A673 (cell line): ENCODE measurements at regions not wholly inside any gene's neighbourhood (a gene's known extent, or its start where the extent isn't known, plus 50 kb on each side); places are given as distances from the start of the nearest gene placed in this dataset.

Source experiments
- BruUV-seq: library from RNA; stranded (reverse); fragments of 400-500 nt; replicated peaks from 2 replicates; lab custom pipeline; 2021; lab: Mats Ljungman, UMichigan
- CTCF ChIA-PET: fragments of 300-600 bp; sonication (Branson Sonifier 250); formaldehyde crosslinking; loops from one replicate; lab custom pipeline; 2022; ENCODE audit warnings: antibody characterized with exemption; lab: Charles Lee
- POLR2A ChIA-PET: fragments of 300-600 bp; sonication (Branson Sonifier 250); formaldehyde crosslinking; loops from one replicate; lab custom pipeline; 2022; ENCODE audit warnings: antibody characterized with exemption; ENCODE audit not compliant: low non-redundant PET; lab: Charles Lee
- DNase-seq: peaks from one replicate; pipeline ENCODE4 v3.0.0-alpha.2; 2015; ENCODE audit warnings: low spot score
- H3K27ac ChIP-seq: fragments of 200-600 bp; sonication (generic); 2 replicates; pipeline ENCODE4 v1.5.1; 2016; ENCODE audit warnings: mixed run types, low read depth, mild to moderate bottlenecking, mixed read lengths, antibody characterized with exemption, low read length; ENCODE audit not compliant: poor library complexity, severe bottlenecking
- H3K27me3 ChIP-seq: fragments of 200-600 bp; sonication (generic); replicated peaks from 2 replicates; pipeline ENCODE4 v1.6.1; 2017; ENCODE audit warnings: mixed run types, low read depth, mild to moderate bottlenecking, mixed read lengths, antibody characterized with exemption, low read length; ENCODE audit not compliant: insufficient read depth, poor library complexity
- H3K36me3 ChIP-seq: fragments of 200-600 bp; sonication (generic); 2 replicates; pipeline ENCODE4 v1.6.1; 2016; ENCODE audit warnings: mixed run types, mild to moderate bottlenecking, mixed read lengths, antibody characterized with exemption, low read length; ENCODE audit not compliant: insufficient read depth, poor library complexity, severe bottlenecking
- H3K4me1 ChIP-seq: fragments of 200-600 bp; sonication (generic); 2 replicates; pipeline ENCODE4 v1.6.1; 2017; ENCODE audit warnings: mixed run types, mild to moderate bottlenecking, mixed read lengths, antibody characterized with exemption, low read length; ENCODE audit not compliant: insufficient read depth, poor library complexity, severe bottlenecking
- H3K4me3 ChIP-seq: fragments of 200-600 bp; sonication (generic); 2 replicates; pipeline ENCODE4 v1.5.1; 2016; ENCODE audit warnings: low read depth, mixed run types, mild to moderate bottlenecking, mixed read lengths, low read length; ENCODE audit not compliant: poor library complexity, severe bottlenecking
- H3K9me3 ChIP-seq: fragments of 200-600 bp; sonication (generic); 2 replicates; pipeline ENCODE4 v1.6.1; 2016; ENCODE audit warnings: mixed run types, low read depth, mild to moderate bottlenecking, mixed read lengths, antibody characterized with exemption, low read length; ENCODE audit not compliant: poor library complexity, severe bottlenecking
- CTCF ChIP-seq: fragments of 300-800, 200-600 bp; sonication (generic); conservative IDR thresholded peaks from 2 replicates; pipeline ENCODE4 v1.5.1; 2017; ENCODE audit warnings: low read depth, mild to moderate bottlenecking, antibody characterized with exemption, low read length, moderate library complexity, mixed read lengths
- EZH2 ChIP-seq: fragments of 200-600 bp; sonication (generic); IDR thresholded peaks from 2 replicates; pipeline ENCODE4 v1.6.1; 2017; ENCODE audit warnings: borderline replicate concordance, low read depth, mild to moderate bottlenecking, mixed read lengths, antibody characterized with exemption, low read length; ENCODE audit not compliant: poor library complexity, severe bottlenecking
- intact Hi-C: fragments of 100-400 bp; cut with micrococcal nuclease; formaldehyde crosslinking; loops from one replicate; pipeline ENCODE4 v1.10.0; 2022; ENCODE audit not compliant: unreplicated experiment

GRCh38 chr11:13869398-13869886 lies 93.1 kb upstream of the SPON1 start:
- H3K36me3 ChIP-seq, result no peaks in the 10 kb centered on the region
- CTCF ChIA-PET, result no interaction called here
- TF ChIP-seq EZH2 (no peak), CTCF (no peak)
- intact Hi-C loops, result no loop called here
- no peaks in the 10 kb centered on the region for H3K27me3 ChIP-seq
- H3K4me3 ChIP-seq, result no peak overlapping the region
- POLR2A ChIA-PET, result no interaction called here
- no peak overlapping the region for H3K27ac ChIP-seq
- H3K4me1 ChIP-seq, result no peaks in the 10 kb centered on the region
- no peak for DNase-seq
- BruUV-seq, result no TSS peak
- no peaks in the 10 kb centered on the region for H3K9me3 ChIP-seq

GRCh38 chr11:13874597-13874996 lies 87.9 kb upstream of the SPON1 start:
- TF ChIP-seq CTCF (no peak), EZH2 (no peak)
- intact Hi-C loops, result no loop called here

GRCh38 chr11:13875643-13876042 lies 86.9 kb upstream of the SPON1 start:
- intact Hi-C loops, result no loop called here
- CTCF ChIA-PET, result no interaction called here
- Histone ChIP-seq H3K9me3 (no peaks in the 10 kb centered on the region), H3K27ac (no peak overlapping the region), H3K4me1 (no peaks in the 10 kb centered on the region), H3K4me3 (no peak overlapping the region), H3K36me3 (no peaks in the 10 kb centered on the region), H3K27me3 (no peaks in the 10 kb centered on the region)
- no peak for TF ChIP-seq CTCF
- no peak for TF ChIP-seq EZH2
- POLR2A ChIA-PET, result no interaction called here
- no peak for DNase-seq
- no TSS peak for BruUV-seq

More at GRCh38 chr11:13874597-13874996, 87.9 kb upstream of the SPON1 start:
- Histone ChIP-seq H3K4me1 (no peaks in the 10 kb centered on the region), H3K36me3 (no peaks in the 10 kb centered on the region), H3K27ac (no peak overlapping the region), H3K27me3 (no peaks in the 10 kb centered on the region), H3K4me3 (no peak overlapping the region), H3K9me3 (no peaks in the 10 kb centered on the region)
- ChIA-PET CTCF (interaction anchor here (0.7 kb wide), 1 partner anchor 478 kb away, joined by 3 read pairs; no protein-coding TSS in a partner anchor), POLR2A (no interaction called here)
- BruUV-seq, result no TSS peak
- no peak for DNase-seq
